ENCODE measurements at regions not wholly inside any gene's neighbourhood (a gene's known extent, or its start where the extent isn't known, plus 50 kb on each side); places are given as distances from the start of the nearest gene placed in this dataset.

GRCh38 chr17:72393553-72393952, 272.7 kb downstream of the SOX9 start:
- Histone ChIP-seq H3K9ac (ENCODE audit: low read depth in 2 of 2, low read length in 2 of 2) (no peak overlapping the region), H3K4me3 (no peak overlapping the region), H3K27ac (no peak overlapping the region), H3K27me3 (no peaks in the 10 kb centered on the region), H3K36me3 (no peaks in the 10 kb centered on the region), H3K4me1 (no peaks in the 10 kb centered on the region), H3K9me3 (no peaks in the 10 kb centered on the region)
- intact Hi-C loops (cut with DNase I), result no loop called here
- no peak for TF ChIP-seq CTCF (IDR thresholded peaks at IDR 0.05)
- no peak for DNase-seq

GRCh38 chr17:72394531-72394930, 273.7 kb downstream of the SOX9 start:
- no peak overlapping the region for H3K4me3 ChIP-seq
- H3K9me3 ChIP-seq, result no peaks in the 10 kb centered on the region
- no peaks in the 10 kb centered on the region for H3K36me3 ChIP-seq
- H3K27ac ChIP-seq, result no peak overlapping the region
- no peak for DNase-seq
- no peak for TF ChIP-seq CTCF (IDR thresholded peaks at IDR 0.05)
- no peaks in the 10 kb centered on the region for H3K27me3 ChIP-seq
- no peaks in the 10 kb centered on the region for H3K4me1 ChIP-seq
- intact Hi-C loops (cut with DNase I), result no loop called here
- H3K9ac ChIP-seq (ENCODE audit: low read depth in 2 of 2, low read length in 2 of 2), result no peak overlapping the region

- intact Hi-C loops (cut with DNase I), result no loop called here
- Histone ChIP-seq H3K36me3 (no peaks in the 10 kb centered on the region), H3K4me1 (no peaks in the 10 kb centered on the region), H3K4me3 (no peak overlapping the region), H3K9me3 (no peaks in the 10 kb centered on the region), H3K27me3 (no peaks in the 10 kb centered on the region), H3K27ac (no peak overlapping the region), H3K9ac (ENCODE audit: low read depth in 2 of 2, low read length in 2 of 2) (no peak overlapping the region)
- TF ChIP-seq CTCF (IDR thresholded peaks at IDR 0.05), result no peak
- DNase-seq, result no peak
Measured at GRCh38 chr17:72396121-72396520, 275.3 kb downstream of the SOX9 start.

GRCh38 chr17:72397223-72397667, 276.4 kb downstream of the SOX9 start:
- no peak overlapping the region for H3K9ac ChIP-seq (ENCODE audit: low read depth in 2 of 2, low read length in 2 of 2)

GRCh38 chr17:72397687-72398086, 276.9 kb downstream of the SOX9 start:
- DNase-seq, result no peak
- intact Hi-C loops (cut with DNase I), result no loop called here
- no peak overlapping the region for H3K9ac ChIP-seq (ENCODE audit: low read depth in 2 of 2, low read length in 2 of 2)
- H3K27ac ChIP-seq, result no peak overlapping the region
- H3K36me3 ChIP-seq, result no peaks in the 10 kb centered on the region
- H3K9me3 ChIP-seq, result no peaks in the 10 kb centered on the region
- H3K4me3 ChIP-seq, result no peak overlapping the region
- TF ChIP-seq CTCF (IDR thresholded peaks at IDR 0.05), result no peak
- no peaks in the 10 kb centered on the region for H3K4me1 ChIP-seq
- H3K27me3 ChIP-seq, result no peaks in the 10 kb centered on the region

More at GRCh38 chr17:72397223-72397667, 276.4 kb downstream of the SOX9 start:
- H3K36me3 ChIP-seq, result no peaks in the 10 kb centered on the region
- H3K4me1 ChIP-seq, result no peaks in the 10 kb centered on the region
- intact Hi-C loops (cut with DNase I), result no loop called here
- no peak overlapping the region for H3K27ac ChIP-seq
- no peak overlapping the region for H3K4me3 ChIP-seq
- no peak for TF ChIP-seq CTCF (IDR thresholded peaks at IDR 0.05)
- no peaks in the 10 kb centered on the region for H3K9me3 ChIP-seq
- no peak for DNase-seq
- no peaks in the 10 kb centered on the region for H3K27me3 ChIP-seq

All from colonic mucosa (tissue), 4 donors.